GM10248 (cell line): ENCODE measurements at regions not wholly inside any gene's neighbourhood (a gene's known extent, or its start where the extent isn't known, plus 50 kb on each side); places are given as distances from the start of the nearest gene placed in this dataset.
"Not testable (repeated sequence)": the region's sequence is repeated elsewhere in the genome, so short reads cannot be mapped to it uniquely, and the experiment has no call there.

Experiments used
- CTCF ChIA-PET: fragments of 300-600 bp; sonication (Branson Sonifier 250); formaldehyde crosslinking; extraction: SDS; loops from one replicate; lab custom pipeline; 2021; ENCODE audit warnings: antibody characterized with exemption; lab: Yijun Ruan, JAX
- POLR2A ChIA-PET: fragments of 350-650 bp; sonication (Branson Sonifier 250); formaldehyde crosslinking; extraction: SDS; loops from one replicate; lab custom pipeline; 2020; ENCODE audit warnings: antibody characterized with exemption; lab: Yijun Ruan, JAX
- DNase-seq: peaks from one replicate; pipeline ENCODE4 v3.0.0; 2012; ENCODE audit errors: extremely low spot score
- TF ChIP-seq, protein P1 (sequence below): IDR thresholded peaks from 2 replicates; pipeline ENCODE4 v1.5.1; 2012; ENCODE audit warnings: mild to moderate bottlenecking, low read depth; ENCODE audit errors: extremely low read depth, missing control alignments, control extremely low read depth

DNA sequence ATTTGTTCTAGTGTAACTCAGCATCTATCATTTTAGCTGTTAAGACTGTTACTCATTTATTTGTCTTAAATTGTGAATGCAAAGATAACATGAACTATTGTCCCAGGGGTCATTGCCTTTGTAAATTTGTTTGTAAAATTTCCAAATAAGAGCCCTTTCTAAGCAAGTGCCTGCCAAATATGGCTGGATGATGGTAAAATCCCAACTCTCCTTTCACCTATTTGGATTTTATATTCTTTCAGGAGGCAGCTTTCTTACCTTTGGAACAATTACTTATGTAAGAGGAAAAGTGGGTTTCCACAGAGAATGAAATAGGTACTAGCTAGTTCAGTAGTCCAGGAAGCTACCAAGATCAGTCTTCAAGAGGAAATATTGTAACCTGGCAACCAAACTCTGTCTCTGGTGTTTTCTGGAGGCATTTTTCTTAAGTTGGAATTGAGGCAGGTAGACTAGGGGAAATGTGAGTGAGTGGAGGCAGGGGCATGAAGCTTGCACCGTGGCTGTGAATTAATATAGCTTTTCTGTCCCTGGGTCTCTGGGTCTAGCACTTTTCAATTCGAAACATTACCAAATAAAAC is 88.5 kb upstream of the XIST start:
- no peak for DNase-seq
- POLR2A ChIA-PET = no interaction called here
- TF ChIP-seq, protein P1, sequence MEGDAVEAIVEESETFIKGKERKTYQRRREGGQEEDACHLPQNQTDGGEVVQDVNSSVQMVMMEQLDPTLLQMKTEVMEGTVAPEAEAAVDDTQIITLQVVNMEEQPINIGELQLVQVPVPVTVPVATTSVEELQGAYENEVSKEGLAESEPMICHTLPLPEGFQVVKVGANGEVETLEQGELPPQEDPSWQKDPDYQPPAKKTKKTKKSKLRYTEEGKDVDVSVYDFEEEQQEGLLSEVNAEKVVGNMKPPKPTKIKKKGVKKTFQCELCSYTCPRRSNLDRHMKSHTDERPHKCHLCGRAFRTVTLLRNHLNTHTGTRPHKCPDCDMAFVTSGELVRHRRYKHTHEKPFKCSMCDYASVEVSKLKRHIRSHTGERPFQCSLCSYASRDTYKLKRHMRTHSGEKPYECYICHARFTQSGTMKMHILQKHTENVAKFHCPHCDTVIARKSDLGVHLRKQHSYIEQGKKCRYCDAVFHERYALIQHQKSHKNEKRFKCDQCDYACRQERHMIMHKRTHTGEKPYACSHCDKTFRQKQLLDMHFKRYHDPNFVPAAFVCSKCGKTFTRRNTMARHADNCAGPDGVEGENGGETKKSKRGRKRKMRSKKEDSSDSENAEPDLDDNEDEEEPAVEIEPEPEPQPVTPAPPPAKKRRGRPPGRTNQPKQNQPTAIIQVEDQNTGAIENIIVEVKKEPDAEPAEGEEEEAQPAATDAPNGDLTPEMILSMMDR = no peak
- CTCF ChIA-PET = no interaction called here

- CTCF ChIA-PET, DNase-seq, POLR2A ChIA-PET: not testable (repeated sequence)
Measured at GRCh38 chrX:73937843-73938242, 85.3 kb upstream of the XIST start.

DNA sequence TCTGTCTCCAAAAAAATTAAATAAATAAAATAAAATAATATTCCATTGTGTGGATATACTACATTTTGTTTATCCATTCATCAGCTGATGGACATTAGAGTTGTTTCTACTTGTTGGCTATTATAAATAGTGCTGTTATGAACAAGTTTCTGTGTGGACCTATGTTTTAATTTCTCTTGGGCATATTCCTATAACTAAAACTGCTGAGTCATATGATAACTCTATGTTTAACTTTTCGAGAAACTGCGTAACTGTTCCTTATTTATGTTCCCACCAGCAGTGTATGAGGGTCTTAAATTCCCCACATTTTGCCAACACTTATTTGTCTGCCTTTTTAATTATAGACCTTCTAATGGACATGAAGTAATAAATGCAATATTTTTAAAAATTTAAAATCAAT is 80.0 kb upstream of the XIST start:
- ChIA-PET POLR2A (no interaction called here), CTCF (no interaction called here)
- DNase-seq = no peak
- TF ChIP-seq, protein P1 = no peak

- POLR2A ChIA-PET = no interaction called here
- no peak for DNase-seq
Measured at GRCh38 chrX:73930300-73930699, 77.8 kb upstream of the XIST start.

DNA sequence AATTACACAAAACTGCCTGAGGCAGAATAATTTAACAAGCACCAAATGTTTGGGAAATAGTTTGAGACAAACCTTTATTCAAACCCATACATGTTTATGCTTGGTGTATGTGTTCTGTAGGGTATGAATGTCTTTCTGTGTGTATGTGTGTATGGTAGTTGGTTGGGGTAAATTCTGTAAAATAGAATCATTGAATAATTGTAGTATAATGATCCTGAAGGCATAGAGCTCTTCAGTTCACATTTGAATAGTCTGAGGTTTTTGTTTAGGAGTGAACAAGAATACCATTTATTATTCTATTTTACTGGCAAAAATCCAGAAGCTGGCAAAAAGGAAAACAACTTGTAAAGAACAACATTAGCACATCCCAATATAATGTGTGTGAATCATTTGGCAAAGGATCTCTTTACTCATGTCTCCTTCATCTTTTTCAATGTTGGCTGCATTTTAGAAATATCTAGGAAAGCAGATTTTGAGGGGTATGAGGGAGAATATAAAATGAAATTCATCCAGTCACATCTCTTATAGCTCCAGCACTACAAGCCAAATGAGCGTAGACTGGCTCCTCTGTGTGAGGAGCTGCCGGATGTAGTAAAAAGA is 70.4 kb upstream of the XIST start:
- TF ChIP-seq, protein P1 = no peak
- ChIA-PET POLR2A (no interaction called here), CTCF (no interaction called here)
- no peak for DNase-seq

More at GRCh38 chrX:73930300-73930699, 77.8 kb upstream of the XIST start:
- TF ChIP-seq, protein P1 = no peak
- CTCF ChIA-PET = no interaction called here

DNA sequence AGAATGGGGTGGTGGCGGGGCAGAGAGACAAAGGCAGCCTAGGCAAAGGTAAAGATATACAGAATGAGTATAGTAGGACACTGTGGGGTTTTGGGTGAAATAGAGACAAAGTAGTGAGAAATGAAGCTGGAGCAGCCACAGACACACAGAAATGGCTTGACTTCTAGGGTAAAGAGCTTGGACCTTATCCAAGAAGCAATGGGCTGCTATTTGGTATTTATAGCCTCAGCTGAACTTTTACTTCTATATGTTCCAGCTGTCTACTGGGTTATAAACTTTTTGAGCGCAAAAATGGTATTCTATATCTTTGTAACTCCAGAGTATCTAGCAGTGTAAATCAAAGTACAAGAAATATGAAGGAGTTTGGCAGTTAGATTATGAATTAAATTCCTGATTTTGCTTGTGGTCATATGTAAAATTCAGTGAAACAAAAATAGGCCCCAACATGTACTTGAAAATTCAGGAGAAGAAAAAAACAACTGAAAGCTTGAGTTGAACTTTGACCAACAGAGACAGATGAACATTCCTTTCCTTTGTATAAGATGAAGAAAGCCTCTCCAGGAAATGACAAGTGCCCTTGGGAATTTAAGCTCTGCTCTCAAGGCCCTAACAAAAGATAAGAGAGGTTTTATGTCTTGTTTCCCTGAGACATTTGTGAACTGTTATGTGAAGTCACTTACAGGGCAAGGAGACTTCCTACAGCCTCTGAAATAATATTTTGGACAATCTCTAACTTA is 64.6 kb upstream of the XIST start:
- DNase-seq = no peak
- ChIA-PET POLR2A (no interaction called here), CTCF (no interaction called here)
- TF ChIP-seq, protein P1 = no peak

- ChIA-PET POLR2A (no interaction called here), CTCF (no interaction called here)
- TF ChIP-seq, protein P1 = no peak
- DNase-seq = no peak
Measured at GRCh38 chrX:73916489-73916888, 64.0 kb upstream of the XIST start.

GRCh38 chrX:73914792-73915191 is 62.3 kb upstream of the XIST start:
- CTCF ChIA-PET, DNase-seq, POLR2A ChIA-PET: not testable (repeated sequence)
